ENCODE measurements at regions not wholly inside any gene's neighbourhood (a gene's known extent, or its start where the extent isn't known, plus 50 kb on each side); places are given as distances from the start of the nearest gene placed in this dataset.
A peak's percentile ranks its signal among the peaks of the same experiment; 100 is the strongest.

GRCh38 chr2:8550481-8550880 lies 131.4 kb upstream of the ID2 start:
- intact Hi-C loops (cut with DNase I; ENCODE audit: low total_unique reads) (no loop called here), in situ Hi-C loops (cut with MboI; ENCODE audit: low sequenced_read_pairs in 4 of 4) (no loop called here)
- no peaks in the 10 kb centered on the region for H3K27me3 ChIP-seq
- no peaks in the 10 kb centered on the region for H3K36me3 ChIP-seq
- no peak overlapping the region for H3K27ac ChIP-seq
- ATAC-seq = no peak
- TF ChIP-seq, protein P1, sequence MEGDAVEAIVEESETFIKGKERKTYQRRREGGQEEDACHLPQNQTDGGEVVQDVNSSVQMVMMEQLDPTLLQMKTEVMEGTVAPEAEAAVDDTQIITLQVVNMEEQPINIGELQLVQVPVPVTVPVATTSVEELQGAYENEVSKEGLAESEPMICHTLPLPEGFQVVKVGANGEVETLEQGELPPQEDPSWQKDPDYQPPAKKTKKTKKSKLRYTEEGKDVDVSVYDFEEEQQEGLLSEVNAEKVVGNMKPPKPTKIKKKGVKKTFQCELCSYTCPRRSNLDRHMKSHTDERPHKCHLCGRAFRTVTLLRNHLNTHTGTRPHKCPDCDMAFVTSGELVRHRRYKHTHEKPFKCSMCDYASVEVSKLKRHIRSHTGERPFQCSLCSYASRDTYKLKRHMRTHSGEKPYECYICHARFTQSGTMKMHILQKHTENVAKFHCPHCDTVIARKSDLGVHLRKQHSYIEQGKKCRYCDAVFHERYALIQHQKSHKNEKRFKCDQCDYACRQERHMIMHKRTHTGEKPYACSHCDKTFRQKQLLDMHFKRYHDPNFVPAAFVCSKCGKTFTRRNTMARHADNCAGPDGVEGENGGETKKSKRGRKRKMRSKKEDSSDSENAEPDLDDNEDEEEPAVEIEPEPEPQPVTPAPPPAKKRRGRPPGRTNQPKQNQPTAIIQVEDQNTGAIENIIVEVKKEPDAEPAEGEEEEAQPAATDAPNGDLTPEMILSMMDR (IDR thresholded peaks at IDR 0.05 in 4 of 5, conservative IDR thresholded peaks at IDR 0.05 in 1 of 5) = no peak
- TF ChIP-seq POLR2A (IDR thresholded peaks at IDR 0.05) = no peak
- H3K4me3 ChIP-seq = no peak overlapping the region
- no peaks in the 10 kb centered on the region for H3K4me1 ChIP-seq
- H3K9me3 ChIP-seq = no peaks in the 10 kb centered on the region
- DNase-seq = no peak

DNA sequence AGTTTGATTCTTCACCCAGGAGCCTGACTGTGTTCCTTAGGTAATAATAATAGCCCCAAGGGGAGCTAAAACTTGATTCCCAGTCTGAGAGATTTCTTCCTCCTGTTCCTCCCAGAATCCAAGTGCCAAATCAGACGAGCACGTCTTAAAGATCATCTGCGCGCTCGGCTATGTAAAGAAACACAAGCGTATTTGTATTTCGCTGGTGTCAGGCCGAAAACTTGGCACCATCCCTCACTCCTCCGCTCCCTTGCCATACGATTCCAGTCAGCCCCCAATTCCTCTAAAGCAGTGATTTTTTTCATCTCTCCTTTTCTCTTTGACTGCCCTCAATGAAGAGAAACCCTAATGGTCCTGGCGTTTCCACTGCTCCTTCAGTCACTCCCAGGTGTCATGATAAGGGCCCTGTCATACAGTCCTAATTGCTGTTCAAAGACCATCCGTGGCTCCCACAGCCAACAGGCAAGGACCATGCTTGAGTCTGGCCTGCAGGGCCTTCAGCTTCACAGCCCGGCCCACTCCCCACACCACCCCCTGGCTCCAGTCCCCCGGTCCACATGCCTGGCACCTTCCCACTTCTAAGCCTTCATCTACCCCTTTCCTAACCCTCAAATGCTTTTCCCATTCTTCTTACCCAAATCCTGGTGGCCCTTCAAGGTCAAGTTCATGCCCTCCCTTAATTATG lies 130.8 kb upstream of the ID2 start:
- DNase-seq = peak in 1 of 2 donors; percentile 2
- Histone ChIP-seq H3K27me3 (no peaks in the 10 kb centered on the region), H3K27ac (no peak overlapping the region), H3K36me3 (no peaks in the 10 kb centered on the region), H3K9me3 (no peaks in the 10 kb centered on the region), H3K4me3 (no peak overlapping the region), H3K4me1 (no peaks in the 10 kb centered on the region)
- TF ChIP-seq POLR2A (IDR thresholded peaks at IDR 0.05) = no peak
- no peak for ATAC-seq
- in situ Hi-C loops (cut with MboI; ENCODE audit: low sequenced_read_pairs in 4 of 4) (no loop called here), intact Hi-C loops (cut with DNase I; ENCODE audit: low total_unique reads) (no loop called here)

- in situ Hi-C loops (cut with MboI; ENCODE audit: low sequenced_read_pairs in 4 of 4) = no loop called here
- peak in 1 of 2 donors; percentile 2 for DNase-seq
- no peak for ATAC-seq
These were observed 130.2 kb upstream of the ID2 start for GRCh38 chr2:8551622-8552074.

DNA sequence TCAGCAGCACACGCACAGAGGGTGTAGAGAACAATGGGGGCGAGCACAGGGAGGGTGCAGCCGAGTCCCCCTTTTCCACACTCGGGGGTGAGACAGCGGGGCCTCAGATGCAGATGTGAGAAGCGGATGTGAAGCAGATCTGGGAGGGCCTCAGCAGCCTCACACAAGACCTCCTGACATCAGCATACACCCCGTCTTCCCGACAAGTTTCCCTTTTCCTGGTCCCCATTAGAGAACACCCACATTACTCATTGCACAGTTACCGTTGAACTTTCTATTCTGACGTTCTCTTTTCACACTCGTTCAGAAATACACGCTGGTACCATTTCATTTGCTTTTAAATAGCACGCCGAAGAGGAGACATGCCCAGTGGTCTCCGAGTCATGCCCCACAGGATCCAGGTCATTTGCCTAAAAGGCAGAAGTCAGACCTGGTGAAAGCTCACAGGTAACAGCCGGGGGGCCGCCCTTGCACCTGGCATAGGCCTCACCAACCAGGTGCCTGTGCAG lies 129.5 kb upstream of the ID2 start:
- Histone ChIP-seq H3K27ac (no peak overlapping the region), H3K36me3 (no peaks in the 10 kb centered on the region), H3K27me3 (no peaks in the 10 kb centered on the region), H3K4me3 (no peak overlapping the region), H3K9me3 (no peaks in the 10 kb centered on the region), H3K4me1 (no peaks in the 10 kb centered on the region)
- TF ChIP-seq POLR2A (IDR thresholded peaks at IDR 0.05) = no peak
- TF ChIP-seq, protein P1 (IDR thresholded peaks at IDR 0.05 in 4 of 5, conservative IDR thresholded peaks at IDR 0.05 in 1 of 5) = no peak
- no peak for ATAC-seq
- intact Hi-C loops (cut with DNase I; ENCODE audit: low total_unique reads) (no loop called here), in situ Hi-C loops (cut with MboI; ENCODE audit: low sequenced_read_pairs in 4 of 4) (no loop called here)
- peak in 1 of 2 donors; percentile 7 for DNase-seq

More at GRCh38 chr2:8551622-8552074, 130.2 kb upstream of the ID2 start:
- Histone ChIP-seq H3K4me3 (no peak overlapping the region), H3K27me3 (no peaks in the 10 kb centered on the region), H3K4me1 (no peaks in the 10 kb centered on the region), H3K27ac (no peak overlapping the region), H3K9me3 (no peaks in the 10 kb centered on the region), H3K36me3 (no peaks in the 10 kb centered on the region)
- intact Hi-C loops (cut with DNase I; ENCODE audit: low total_unique reads) = no loop called here
- TF ChIP-seq, protein P1 (IDR thresholded peaks at IDR 0.05 in 4 of 5, conservative IDR thresholded peaks at IDR 0.05 in 1 of 5) = no peak
- no peak for TF ChIP-seq POLR2A (IDR thresholded peaks at IDR 0.05)

- H3K27ac ChIP-seq = no peak overlapping the region
- H3K4me1 ChIP-seq = no peaks in the 10 kb centered on the region
- H3K9me3 ChIP-seq = no peaks in the 10 kb centered on the region
- H3K27me3 ChIP-seq = no peaks in the 10 kb centered on the region
- intact Hi-C loops (cut with DNase I; ENCODE audit: low total_unique reads) (no loop called here), in situ Hi-C loops (cut with MboI; ENCODE audit: low sequenced_read_pairs in 4 of 4) (no loop called here)
- ATAC-seq = no peak
- no peak overlapping the region for H3K4me3 ChIP-seq
- TF ChIP-seq POLR2A (IDR thresholded peaks at IDR 0.05) = no peak
- TF ChIP-seq, protein P1 (IDR thresholded peaks at IDR 0.05 in 4 of 5, conservative IDR thresholded peaks at IDR 0.05 in 1 of 5) = no peak
- no peaks in the 10 kb centered on the region for H3K36me3 ChIP-seq
- DNase-seq = no peak
These were observed 128.2 kb upstream of the ID2 start for GRCh38 chr2:8553643-8554042.
